Muscle layer of colon (tissue), 2 donors: ENCODE measurements at regions not wholly inside any gene's neighbourhood (a gene's known extent, or its start where the extent isn't known, plus 50 kb on each side); places are given as distances from the start of the nearest gene placed in this dataset.

Experiments
- H3K27ac ChIP-seq: one replicate; pipeline ENCODE4 v1.7.0; 2013; ENCODE audit warnings: low read depth, mild to moderate bottlenecking, low read length, moderate library complexity
- H3K27me3 ChIP-seq, 2 donors: one replicate each; pipeline ENCODE4 v1.7.0; 2013; ENCODE audit warnings: low read length in 2 of 2, mild to moderate bottlenecking in 2 of 2; ENCODE audit not compliant: insufficient read depth in 2 of 2, control insufficient read depth in 1 of 2
- H3K36me3 ChIP-seq: one replicate; pipeline ENCODE4 v1.7.0; 2013; ENCODE audit warnings: mild to moderate bottlenecking, low read length; ENCODE audit not compliant: insufficient read depth
- H3K4me1 ChIP-seq: one replicate; pipeline ENCODE4 v1.7.0; 2013; ENCODE audit warnings: mild to moderate bottlenecking, low read length; ENCODE audit not compliant: insufficient read depth
- H3K4me3 ChIP-seq, 2 donors: one replicate each; pipeline ENCODE4 v1.7.0; 2013; ENCODE audit warnings: low read length in 2 of 2, low read depth in 1 of 2, mild to moderate bottlenecking in 1 of 2, moderate library complexity in 1 of 2
- H3K9ac ChIP-seq: one replicate; pipeline ENCODE4 v1.7.0; 2013; ENCODE audit warnings: low read length
- H3K9me3 ChIP-seq: one replicate; pipeline ENCODE4 v1.7.0; 2013; ENCODE audit warnings: mild to moderate bottlenecking, low read length
- donor health status: abdominal sarcoma.
- donor health status: Adenocarcinoma of cecum.

DNA sequence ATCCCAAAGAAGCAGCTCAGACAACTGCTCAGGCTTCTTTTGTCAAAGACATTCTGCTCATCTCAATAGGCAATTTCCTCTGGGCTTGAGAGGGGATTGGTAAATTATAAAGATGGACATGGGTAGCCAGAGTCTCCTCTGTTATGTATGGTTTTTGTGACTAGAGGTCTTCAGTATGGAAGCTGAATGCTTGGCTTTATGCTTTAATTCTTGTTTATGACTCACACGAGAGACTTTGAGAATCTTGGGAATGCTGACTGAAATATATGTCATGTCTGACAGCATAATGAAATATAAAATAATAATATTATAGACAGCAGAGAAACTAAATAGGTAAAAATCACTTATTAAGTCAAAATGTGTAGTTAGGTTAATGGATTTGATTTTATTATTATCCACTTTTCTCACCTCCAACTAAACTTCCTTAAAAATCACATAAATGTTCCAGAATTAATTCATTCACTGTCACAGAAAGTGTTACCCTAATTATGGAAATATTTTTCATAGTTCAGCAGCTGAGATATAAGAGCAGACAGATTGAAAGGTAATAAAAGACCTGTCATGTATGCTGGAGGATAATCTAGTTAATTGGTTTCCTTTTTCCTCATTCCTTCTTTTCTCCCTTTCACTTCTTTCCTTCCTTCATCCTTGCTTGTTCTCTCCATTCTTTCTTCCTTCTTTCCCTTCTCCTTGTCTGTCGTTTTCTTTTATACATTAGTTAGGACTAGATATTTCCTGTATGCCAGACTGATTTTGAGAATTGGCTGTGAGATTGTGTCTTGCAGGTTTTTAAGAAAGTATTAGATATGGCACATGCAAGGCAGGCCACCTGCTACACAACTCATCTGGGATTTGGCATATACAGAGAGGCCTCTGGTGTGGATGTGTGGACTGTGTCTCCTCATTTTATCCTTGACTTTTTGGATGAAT lies 1866.1 kb upstream of the NUDT12 start:
- H3K4me1 ChIP-seq, result no peaks in the 10 kb centered on the region
- no peak overlapping the region for H3K9ac ChIP-seq
- no peaks in the 10 kb centered on the region for H3K36me3 ChIP-seq
- no peak overlapping the region for H3K27ac ChIP-seq
- no peaks in the 10 kb centered on the region for H3K9me3 ChIP-seq
- no peak overlapping the region for H3K4me3 ChIP-seq
- no peaks in the 10 kb centered on the region for H3K27me3 ChIP-seq

DNA sequence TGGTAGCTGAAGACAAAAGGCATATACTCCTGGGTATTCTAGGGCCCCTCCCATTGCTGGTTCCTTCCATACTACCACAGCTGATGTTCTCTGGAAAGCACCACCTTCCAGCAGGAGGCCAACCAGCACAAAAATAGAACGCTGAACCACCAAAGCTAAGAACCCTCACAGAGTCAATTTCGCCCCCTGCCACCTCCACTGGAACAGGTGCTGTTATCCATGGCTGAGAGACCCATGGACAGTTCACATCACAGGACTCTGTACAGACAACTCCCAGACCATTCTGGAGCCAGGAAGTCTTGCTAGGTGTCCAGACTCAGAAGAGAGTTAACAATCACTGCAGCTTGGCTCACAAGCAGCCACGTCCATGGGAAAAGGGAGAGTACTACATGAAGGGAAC lies 1851.5 kb upstream of the NUDT12 start:
- Histone ChIP-seq H3K4me3 (no peak overlapping the region), H3K27me3 (no peaks in the 10 kb centered on the region), H3K9me3 (no peaks in the 10 kb centered on the region), H3K27ac (no peak overlapping the region), H3K36me3 (no peaks in the 10 kb centered on the region), H3K4me1 (no peaks in the 10 kb centered on the region), H3K9ac (no peak overlapping the region)

DNA sequence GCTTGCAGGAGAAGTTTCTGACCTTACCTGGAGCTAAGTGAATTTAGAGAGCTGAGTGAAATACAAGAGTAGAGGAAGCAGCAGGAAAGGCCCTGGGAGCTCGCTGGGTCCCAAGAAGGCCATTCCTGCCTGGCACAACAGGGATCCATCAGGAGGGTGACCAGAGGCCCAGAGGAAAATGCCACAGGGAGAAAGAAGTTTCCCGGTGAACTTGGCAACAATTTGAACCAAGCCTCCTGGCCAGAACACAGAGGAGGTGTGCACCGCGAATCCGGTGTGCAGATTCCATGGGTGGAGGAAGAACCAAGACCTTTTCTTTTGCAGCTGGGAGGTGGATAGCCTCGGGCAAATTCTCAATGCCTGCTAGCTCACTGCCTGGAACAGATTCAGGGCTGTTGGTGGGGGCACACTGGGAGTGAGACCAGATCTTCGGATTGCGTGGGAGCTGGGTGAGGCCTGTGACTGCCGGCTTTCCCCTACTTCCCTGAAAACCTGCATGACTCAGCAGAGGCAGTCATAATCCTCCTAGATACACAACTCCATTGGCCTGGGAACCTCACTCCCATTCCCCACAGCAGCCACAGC lies 1850.9 kb upstream of the NUDT12 start:
- Histone ChIP-seq H3K4me3 (no peak overlapping the region), H3K9me3 (no peaks in the 10 kb centered on the region), H3K36me3 (no peaks in the 10 kb centered on the region), H3K27ac (no peak overlapping the region), H3K4me1 (no peaks in the 10 kb centered on the region), H3K27me3 (no peaks in the 10 kb centered on the region), H3K9ac (no peak overlapping the region)

DNA sequence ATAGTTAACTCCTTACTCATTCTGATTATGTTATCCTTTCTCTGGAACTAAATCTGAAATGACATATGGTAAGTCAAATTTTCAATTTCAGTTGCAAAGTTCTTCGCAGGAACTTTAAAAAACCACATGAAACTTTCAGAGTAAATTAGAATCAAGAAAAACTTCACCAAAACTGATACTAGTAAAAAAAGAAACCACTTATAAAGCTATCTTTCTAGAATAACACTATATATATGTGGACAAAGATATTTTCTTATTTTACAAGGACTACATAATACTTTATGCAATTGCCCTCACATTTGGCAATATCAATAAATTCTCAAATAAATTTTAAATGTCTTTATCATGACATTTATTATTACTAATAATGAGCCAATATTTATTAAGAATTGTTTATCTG lies 1847.1 kb upstream of the NUDT12 start:
- Histone ChIP-seq H3K9ac (no peak overlapping the region), H3K4me1 (no peaks in the 10 kb centered on the region), H3K4me3 (no peak overlapping the region), H3K36me3 (no peaks in the 10 kb centered on the region), H3K9me3 (no peaks in the 10 kb centered on the region), H3K27me3 (no peaks in the 10 kb centered on the region), H3K27ac (no peak overlapping the region)

DNA sequence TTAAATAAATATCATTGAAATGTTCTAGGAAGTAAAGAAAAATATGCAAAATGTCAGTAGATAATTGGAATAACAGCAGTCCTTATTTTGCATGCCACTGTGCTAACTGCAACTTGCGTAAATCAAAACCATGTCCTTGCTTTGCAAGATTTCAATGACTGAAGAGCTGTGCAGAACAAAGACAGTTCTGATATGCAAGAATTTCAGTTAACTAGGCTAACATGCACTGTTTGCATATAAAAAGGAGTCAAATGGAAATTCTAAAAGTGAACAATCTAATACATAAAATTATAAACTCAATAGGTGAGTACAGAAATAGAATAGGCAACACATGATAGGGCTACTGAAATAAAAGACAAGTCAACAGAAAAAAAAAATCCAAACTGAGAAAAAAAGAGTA lies 1844.6 kb upstream of the NUDT12 start:
- no peaks in the 10 kb centered on the region for H3K4me1 ChIP-seq
- H3K4me3 ChIP-seq, result no peak overlapping the region
- no peaks in the 10 kb centered on the region for H3K9me3 ChIP-seq
- no peak overlapping the region for H3K27ac ChIP-seq
- no peak overlapping the region for H3K9ac ChIP-seq
- H3K36me3 ChIP-seq, result no peaks in the 10 kb centered on the region
- H3K27me3 ChIP-seq, result no peaks in the 10 kb centered on the region

DNA sequence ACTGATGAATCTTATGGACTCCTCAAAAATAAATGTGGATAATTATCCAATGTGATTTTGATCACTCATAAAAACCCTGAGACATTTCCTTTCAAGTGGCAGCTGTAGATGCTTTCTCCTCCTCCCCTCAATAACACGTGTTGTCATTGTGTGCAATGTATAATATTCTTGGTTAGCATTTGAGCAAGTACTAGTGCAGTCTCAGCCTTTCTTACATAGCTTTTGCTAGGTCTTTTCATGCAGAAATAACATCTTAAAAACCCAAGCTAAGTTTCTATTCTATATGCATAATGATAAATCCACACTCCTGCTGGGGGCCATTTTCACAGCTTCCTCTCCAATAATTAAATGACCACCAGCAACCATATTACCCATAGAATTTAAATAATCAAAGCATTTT lies 1835.2 kb upstream of the NUDT12 start:
- Histone ChIP-seq H3K27ac (no peak overlapping the region), H3K36me3 (no peaks in the 10 kb centered on the region), H3K4me1 (no peaks in the 10 kb centered on the region), H3K4me3 (no peak overlapping the region), H3K9me3 (no peaks in the 10 kb centered on the region), H3K9ac (no peak overlapping the region), H3K27me3 (no peaks in the 10 kb centered on the region)

DNA sequence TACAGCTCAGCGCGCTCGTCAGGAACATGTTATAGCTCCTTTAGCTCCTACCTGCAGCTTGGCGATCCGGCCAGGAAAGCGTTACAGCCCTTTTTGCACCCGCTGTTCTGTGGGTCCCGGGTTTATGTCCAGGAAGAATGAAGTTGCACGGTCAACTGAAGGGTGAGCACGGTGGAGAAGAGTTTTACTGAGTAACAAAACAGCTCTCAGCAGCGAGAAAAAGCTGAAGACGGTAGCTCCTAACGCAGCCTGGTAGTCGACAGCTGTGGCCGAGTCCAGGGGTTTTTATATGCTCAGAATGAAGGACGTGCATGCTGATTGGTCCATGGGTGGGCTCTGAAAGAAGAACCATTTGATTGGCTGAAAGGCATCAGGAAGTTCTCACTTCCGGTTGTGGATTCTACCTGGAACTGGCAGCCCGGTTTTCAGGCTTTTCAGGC lies 1830.1 kb upstream of the NUDT12 start:
- Histone ChIP-seq H3K4me1 (no peaks in the 10 kb centered on the region), H3K27ac (no peak overlapping the region), H3K27me3 (no peaks in the 10 kb centered on the region), H3K9ac (no peak overlapping the region), H3K4me3 (no peak overlapping the region), H3K36me3 (no peaks in the 10 kb centered on the region), H3K9me3 (no peaks in the 10 kb centered on the region)

DNA sequence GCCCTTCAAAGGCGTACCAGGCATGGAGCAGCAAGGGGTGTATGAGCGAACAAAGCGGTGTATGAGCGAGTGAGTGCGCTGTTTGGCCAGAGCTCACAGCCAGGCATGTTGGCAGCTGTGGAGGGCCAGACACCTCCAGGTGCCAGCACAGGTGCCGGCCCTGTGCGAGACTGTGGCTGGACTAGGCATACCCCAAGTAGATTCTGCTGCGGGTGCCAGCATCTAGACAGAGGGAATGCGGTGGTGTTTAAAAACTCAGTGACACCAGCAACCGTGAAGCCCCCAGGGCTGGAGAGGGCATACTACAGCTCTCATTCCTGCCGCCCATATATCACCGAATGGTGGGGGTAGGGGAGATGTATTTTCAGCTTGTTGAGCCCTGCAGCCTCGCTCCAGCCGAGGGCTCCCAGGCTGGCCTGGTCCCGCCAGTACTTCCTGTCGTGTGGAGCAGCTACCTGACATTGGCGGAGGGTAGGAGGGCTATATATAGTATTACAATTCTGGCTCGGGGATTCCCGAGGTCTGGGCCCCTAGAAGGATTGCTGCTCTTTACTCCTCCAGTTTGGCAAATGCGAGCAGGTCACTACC lies 1829.6 kb upstream of the NUDT12 start:
- no peak overlapping the region for H3K27ac ChIP-seq
- H3K9ac ChIP-seq, result no peak overlapping the region
- no peak overlapping the region for H3K4me3 ChIP-seq
- H3K27me3 ChIP-seq, result no peaks in the 10 kb centered on the region
- no peaks in the 10 kb centered on the region for H3K9me3 ChIP-seq
- H3K36me3 ChIP-seq, result no peaks in the 10 kb centered on the region
- no peaks in the 10 kb centered on the region for H3K4me1 ChIP-seq

DNA sequence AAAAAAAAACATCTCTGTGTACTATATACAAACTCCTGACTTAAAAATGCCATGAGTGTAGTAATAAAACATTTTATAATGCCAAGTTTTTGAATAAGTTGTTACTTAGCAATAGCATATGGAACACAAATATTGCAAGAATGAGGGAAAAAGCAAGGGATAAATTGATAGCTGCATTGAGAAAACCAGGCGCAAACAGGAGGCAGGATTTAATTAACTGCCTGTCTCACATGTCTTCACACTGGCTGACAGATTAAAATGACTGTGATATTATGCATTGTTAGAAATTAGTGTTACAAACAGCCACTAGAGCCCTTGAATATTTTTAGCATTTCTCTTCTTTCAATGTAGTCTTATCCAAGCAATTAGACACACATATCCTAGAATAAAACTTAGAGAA lies 1817.5 kb upstream of the NUDT12 start:
- Histone ChIP-seq H3K27ac (no peak overlapping the region), H3K4me3 (no peak overlapping the region), H3K36me3 (no peaks in the 10 kb centered on the region), H3K27me3 (no peaks in the 10 kb centered on the region), H3K9ac (no peak overlapping the region), H3K9me3 (peaks cover 4% of the 10 kb centered on the region), H3K4me1 (no peaks in the 10 kb centered on the region)

DNA sequence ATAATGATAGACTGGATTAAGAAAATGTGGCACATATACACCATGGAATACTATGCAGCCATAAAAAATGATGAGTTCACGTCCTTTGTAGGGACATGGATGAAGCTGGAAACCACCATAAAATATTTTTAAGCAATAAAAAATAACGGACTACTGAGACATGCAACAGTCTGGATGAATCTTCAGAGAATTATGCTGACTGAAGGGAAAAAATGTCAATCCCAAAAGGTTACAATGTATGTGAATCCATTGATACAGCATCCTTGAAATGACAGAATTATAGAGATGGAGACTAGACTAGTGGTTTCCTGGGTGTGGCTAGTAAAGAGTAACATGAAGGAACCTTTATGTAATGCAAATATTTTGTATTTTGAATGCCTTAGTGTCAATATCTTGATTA lies 1808.6 kb upstream of the NUDT12 start:
- H3K4me1 ChIP-seq, result no peaks in the 10 kb centered on the region
- H3K9me3 ChIP-seq, result no peaks in the 10 kb centered on the region
- no peaks in the 10 kb centered on the region for H3K36me3 ChIP-seq
- no peak overlapping the region for H3K27ac ChIP-seq
- H3K9ac ChIP-seq, result no peak overlapping the region
- no peaks in the 10 kb centered on the region for H3K27me3 ChIP-seq
- no peak overlapping the region for H3K4me3 ChIP-seq

DNA sequence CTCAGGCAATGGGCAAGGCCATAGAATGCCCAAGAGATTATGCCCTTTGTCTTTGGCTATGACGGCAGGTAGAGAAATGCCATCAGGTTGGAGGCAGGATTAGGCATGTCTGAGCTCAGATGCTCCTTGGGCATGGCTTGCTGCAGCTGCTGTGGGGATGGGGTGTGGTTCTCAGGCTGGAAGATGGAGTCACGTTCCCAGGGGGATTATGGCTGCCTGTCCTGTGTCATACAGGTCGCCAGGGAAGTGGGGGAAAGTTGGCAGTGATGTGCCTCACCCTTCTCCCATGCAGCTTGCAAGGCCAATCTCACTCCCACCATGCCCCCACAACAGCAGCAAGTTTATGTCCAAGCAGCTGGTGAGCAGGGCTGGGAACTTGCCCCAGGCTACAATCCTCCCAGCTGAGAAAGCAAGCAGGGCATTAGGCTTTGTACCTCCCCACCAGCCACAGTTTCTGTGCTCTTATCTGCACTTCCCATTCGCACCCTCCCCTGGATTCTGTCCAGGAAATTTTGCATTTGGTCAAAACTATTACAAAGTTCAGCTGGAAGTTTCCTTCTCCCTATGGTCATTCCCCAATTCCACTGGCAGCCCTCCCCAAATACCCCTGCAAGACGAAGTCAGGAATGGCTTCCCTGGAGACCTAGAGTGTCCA lies 1788.0 kb upstream of the NUDT12 start:
- H3K9me3 ChIP-seq, result no peaks in the 10 kb centered on the region
- no peak overlapping the region for H3K9ac ChIP-seq
- H3K27ac ChIP-seq, result no peak overlapping the region
- no peaks in the 10 kb centered on the region for H3K36me3 ChIP-seq
- no peaks in the 10 kb centered on the region for H3K4me1 ChIP-seq
- no peak overlapping the region for H3K4me3 ChIP-seq
- H3K27me3 ChIP-seq, result no peaks in the 10 kb centered on the region
